Left ventricle myocardium superior (tissue), 1 donor: ENCODE measurements at regions not wholly inside any gene's neighbourhood (a gene's known extent, or its start where the extent isn't known, plus 50 kb on each side); places are given as distances from the start of the nearest gene placed in this dataset.

ENCODE experiments used
- ATAC-seq: fragments of 200-7000 bp; cut with Tn5 transposase; one replicate; pipeline ENCODE4 v1.9.1; 2020; ENCODE audit warnings: mild to moderate bottlenecking, moderate library complexity
- DNase-seq: peaks from one replicate; pipeline ENCODE4 v3.0.0-alpha.2; 2020
- intact Hi-C: fragments of 100-400 bp; cut with micrococcal nuclease; formaldehyde crosslinking; loops from one replicate; pipeline ENCODE4 v1.11.0; 2022
- donor health status: DM: no; HTN: yes; CAD: no; lungs with severe emphysema.

- DNase-seq (no peak), ATAC-seq (no peak)
- intact Hi-C loops = no loop called here
These were observed 475.8 kb downstream of the TSN start for GRCh38 chr2:122231296-122231695.

- intact Hi-C loops = no loop called here
- DNase-seq (no peak), ATAC-seq (no peak)
These were observed 477.9 kb downstream of the TSN start for GRCh38 chr2:122233372-122233771.

- DNase-seq (no peak), ATAC-seq (no peak)
- intact Hi-C loops = no loop called here
These were observed 480.9 kb downstream of the TSN start for GRCh38 chr2:122236152-122236874.

GRCh38 chr2:122236925-122237324 lies 481.5 kb downstream of the TSN start:
- DNase-seq (no peak), ATAC-seq (no peak)
- intact Hi-C loops = no loop called here

- ATAC-seq (no peak), DNase-seq (no peak)
These were observed 482.0 kb downstream of the TSN start for GRCh38 chr2:122237450-122237849.

GRCh38 chr2:122238006-122238559 lies 482.6 kb downstream of the TSN start:
- intact Hi-C loops = no loop called here
- ATAC-seq (no peak), DNase-seq (no peak)

More at GRCh38 chr2:122237450-122237849, 482.0 kb downstream of the TSN start:
- intact Hi-C loops = no loop called here

GRCh38 chr2:122239440-122239839 lies 484.0 kb downstream of the TSN start:
- intact Hi-C loops = no loop called here
- ATAC-seq = no peak

GRCh38 chr2:122244598-122245229 lies 489.3 kb downstream of the TSN start:
- DNase-seq (no peak), ATAC-seq (no peak)
- intact Hi-C loops = no loop called here

More at GRCh38 chr2:122239440-122239839, 484.0 kb downstream of the TSN start:
- no peak for DNase-seq

GRCh38 chr2:122249673-122250072 lies 494.2 kb downstream of the TSN start:
- intact Hi-C loops = no loop called here
- ATAC-seq (no peak), DNase-seq (no peak)

GRCh38 chr2:122251158-122251557 lies 495.7 kb downstream of the TSN start:
- intact Hi-C loops = no loop called here
- DNase-seq (no peak), ATAC-seq (no peak)

GRCh38 chr2:122251566-122251965 lies 496.1 kb downstream of the TSN start:
- intact Hi-C loops = no loop called here
- ATAC-seq (no peak), DNase-seq (no peak)

GRCh38 chr2:122255924-122256323 lies 500.5 kb downstream of the TSN start:
- intact Hi-C loops = no loop called here
- ATAC-seq (no peak), DNase-seq (no peak)

- intact Hi-C loops = no loop called here
These were observed 506.5 kb downstream of the TSN start for GRCh38 chr2:122261911-122262310.

GRCh38 chr2:122263746-122264145 lies 508.3 kb downstream of the TSN start:
- DNase-seq = no peak
- no peak for ATAC-seq
- intact Hi-C loops = no loop called here

More at GRCh38 chr2:122261911-122262310, 506.5 kb downstream of the TSN start:
- ATAC-seq (no peak), DNase-seq (no peak)

- intact Hi-C loops = no loop called here
- DNase-seq (no peak), ATAC-seq (no peak)
These were observed 511.2 kb downstream of the TSN start for GRCh38 chr2:122266636-122267035.

- intact Hi-C loops = no loop called here
- no peak for DNase-seq
- no peak for ATAC-seq
These were observed 512.5 kb downstream of the TSN start for GRCh38 chr2:122267947-122268346.

GRCh38 chr2:122273785-122274419 lies 518.5 kb downstream of the TSN start:
- intact Hi-C loops = no loop called here
- DNase-seq (no peak), ATAC-seq (no peak)

- intact Hi-C loops = no loop called here
- DNase-seq (no peak), ATAC-seq (no peak)
These were observed 522.5 kb downstream of the TSN start for GRCh38 chr2:122277956-122278355.

GRCh38 chr2:122300758-122301157 lies 545.3 kb downstream of the TSN start:
- intact Hi-C loops = no loop called here

GRCh38 chr2:122307763-122308162 lies 552.3 kb downstream of the TSN start:
- ATAC-seq = no peak
- DNase-seq = no peak
- intact Hi-C loops = no loop called here

More at GRCh38 chr2:122300758-122301157, 545.3 kb downstream of the TSN start:
- DNase-seq (no peak), ATAC-seq (no peak)
